Erythroblast (primary cell): ENCODE measurements at regions not wholly inside any gene's neighbourhood (a gene's known extent, or its start where the extent isn't known, plus 50 kb on each side); places are given as distances from the start of the nearest gene placed in this dataset.
"Not testable (repeated sequence)": the region's sequence is repeated elsewhere in the genome, so short reads cannot be mapped to it uniquely, and the experiment has no call there.

Source experiments
- DNase-seq, 2 experiments: peaks; one replicate each; lab custom pipeline; 2025; lab: John Stamatoyannopoulos, UW
- GATA1 ChIP-seq: IDR thresholded peaks from 2 replicates; pipeline ENCODE4 v1.6.1; 2011; ENCODE audit warnings: low read depth, mild to moderate bottlenecking, control low read depth, low read length, moderate library complexity
- POLR2A ChIP-seq: IDR thresholded peaks from 2 replicates; pipeline ENCODE4 v1.6.1; 2011; ENCODE audit warnings: mild to moderate bottlenecking, low read length

- no peak for DNase-seq
- no peak for TF ChIP-seq GATA1
- TF ChIP-seq POLR2A, result no peak
These were observed 609.3 kb upstream of the CITED2 start for GRCh38 chr6:139983555-139984276.

- no peak for DNase-seq
- TF ChIP-seq POLR2A (no peak), GATA1 (no peak)
These were observed 608.3 kb upstream of the CITED2 start for GRCh38 chr6:139982652-139983295.

- no peak for DNase-seq
- TF ChIP-seq POLR2A, result no peak
- no peak for TF ChIP-seq GATA1
These were observed 607.7 kb upstream of the CITED2 start for GRCh38 chr6:139982195-139982594.

GRCh38 chr6:139981768-139982181 lies 607.3 kb upstream of the CITED2 start:
- DNase-seq, result no peak
- TF ChIP-seq POLR2A (no peak), GATA1 (no peak)

- DNase-seq, result no peak
- no peak for TF ChIP-seq GATA1
- no peak for TF ChIP-seq POLR2A
These were observed 606.7 kb upstream of the CITED2 start for GRCh38 chr6:139981066-139981624.

GRCh38 chr6:139980631-139981030 lies 606.2 kb upstream of the CITED2 start:
- DNase-seq, result not testable (repeated sequence)

GRCh38 chr6:139979021-139979725 lies 604.7 kb upstream of the CITED2 start:
- no peak for DNase-seq
- TF ChIP-seq POLR2A (no peak), GATA1 (no peak)

GRCh38 chr6:139977887-139978332 lies 603.5 kb upstream of the CITED2 start:
- no peak for DNase-seq
- TF ChIP-seq GATA1 (no peak), POLR2A (no peak)

GRCh38 chr6:139973669-139974344 lies 599.4 kb upstream of the CITED2 start:
- peak; percentile 31 to 40 for DNase-seq
- TF ChIP-seq GATA1, result no peak

- no peak for TF ChIP-seq GATA1
- no peak for TF ChIP-seq POLR2A
- DNase-seq, result no peak
These were observed 597.7 kb upstream of the CITED2 start for GRCh38 chr6:139972116-139972515.

GRCh38 chr6:139970591-139970991 lies 596.1 kb upstream of the CITED2 start:
- no peak for DNase-seq
- no peak for TF ChIP-seq GATA1

GRCh38 chr6:139967497-139967896 lies 593.0 kb upstream of the CITED2 start:
- DNase-seq, result no peak
- TF ChIP-seq POLR2A (no peak), GATA1 (no peak)

GRCh38 chr6:139965393-139965792 lies 590.9 kb upstream of the CITED2 start:
- DNase-seq, result no peak
- TF ChIP-seq POLR2A (no peak), GATA1 (no peak)
